ENCODE measurements at regions not wholly inside any gene's neighbourhood (a gene's known extent, or its start where the extent isn't known, plus 50 kb on each side); places are given as distances from the start of the nearest gene placed in this dataset.

- no peak for TF ChIP-seq CTCF (IDR thresholded peaks at IDR 0.05; ENCODE audit: poor library complexity)
- TF ChIP-seq EZH2 (IDR thresholded peaks at IDR 0.05; ENCODE audit: borderline replicate concordance) = no peak
- no peak for TF ChIP-seq EZH2phosphoT487 (IDR thresholded peaks at IDR 0.05; ENCODE audit: low read depth, severe bottlenecking, unreplicated experiment)
Observed at GRCh38 chr14:104254735-104255400, 116.5 kb downstream of the KIF26A start.
